ENCODE measurements at regions not wholly inside any gene's neighbourhood (a gene's known extent, or its start where the extent isn't known, plus 50 kb on each side); places are given as distances from the start of the nearest gene placed in this dataset.
A peak's percentile ranks its signal among the peaks of the same experiment; 100 is the strongest.

DNA sequence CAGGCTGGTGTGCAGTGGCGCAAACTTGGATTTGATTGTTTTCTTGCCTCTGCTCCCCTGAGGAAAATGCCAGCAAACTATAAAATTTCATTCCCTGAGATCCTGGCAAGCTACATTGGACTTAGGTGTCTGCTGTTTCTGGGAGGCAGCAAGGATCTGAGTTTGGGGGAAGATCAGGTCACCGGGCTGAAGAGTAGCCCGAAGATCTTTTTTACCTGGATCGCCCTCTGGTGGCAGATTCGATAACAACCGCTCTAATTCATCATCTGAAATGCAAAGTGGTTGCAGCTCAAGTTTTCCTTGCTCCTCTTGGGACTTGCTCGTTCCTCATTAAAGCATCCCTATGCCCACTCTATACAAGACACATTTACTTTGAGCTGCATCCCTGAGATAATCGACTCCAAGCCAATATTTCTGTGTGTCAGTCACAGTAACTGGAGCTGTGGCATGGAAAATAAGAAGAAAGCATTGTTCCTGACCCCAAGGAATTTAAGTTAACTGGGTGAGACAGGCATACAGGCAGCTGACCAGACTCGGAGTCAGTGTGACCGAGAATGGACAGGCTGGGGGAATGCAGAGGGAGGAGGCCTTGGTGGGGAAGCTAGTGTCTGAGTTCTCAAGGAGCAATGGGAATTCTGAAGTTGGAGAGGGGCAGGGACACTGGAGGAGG lies 131.8 kb upstream of the PROKR2 start:
- no peaks in the 10 kb centered on the region for H3F3A ChIP-seq (replicated peaks; ENCODE audit: insufficient read depth)
- H3K9ac ChIP-seq = no peak overlapping the region
- H3K79me2 ChIP-seq (ENCODE audit: insufficient read depth) = no peaks in the 10 kb centered on the region
- ChIA-PET POLR2A (interaction anchor here (1.2 to 1.6 kb wide), 2 partner anchors 32 to 243 kb away, joined by 4 to 6 read pairs; no protein-coding TSS in a partner anchor), CTCF (interaction anchor here (0.6 to 8.6 kb wide), 49 partner anchors 8 to 445 kb away, joined by 3 to 260 read pairs (median 5); partner anchors contain the start of genes CDS2, PCNA and PROKR2)
- H3K4me2 ChIP-seq = no peak overlapping the region
- peak overlapping the region in 1 of 2 experiments; percentile 86; a peak in 2 of 4 replicates for H3K27ac ChIP-seq (ENCODE audit: low read depth in 2 of 2, low read length in 1 of 2)
- no peak overlapping the region for H2AFZ ChIP-seq (ENCODE audit: low read depth)
- TF ChIP-seq TEAD4 (IDR thresholded peaks at IDR 0.05; ENCODE audit: borderline replicate concordance, insufficient read depth) (no peak), FOSL2 (IDR thresholded peaks at IDR 0.05; ENCODE audit: borderline replicate concordance, low read depth) (no peak), GATA2 (CRISPR knock-in tag; IDR thresholded peaks at IDR 0.05) (no peak), MAX (IDR thresholded peaks at IDR 0.05; ENCODE audit: low read depth) (no peak), SIN3A (IDR thresholded peaks at IDR 0.05; ENCODE audit: borderline replicate concordance, low read depth, low read length) (no peak), EZH2phosphoT487 (IDR thresholded peaks at IDR 0.05; ENCODE audit: borderline replicate concordance, low read depth) (no peak), RAD21 (IDR thresholded peaks at IDR 0.05; ENCODE audit: low read length) (peak; percentile 90), REST (IDR thresholded peaks at IDR 0.05; ENCODE audit: low read depth, low read length) (no peak), RXRA (IDR thresholded peaks at IDR 0.05; ENCODE audit: borderline replicate concordance, low read depth) (no peak), TCF12 (IDR thresholded peaks at IDR 0.05) (no peak), NFIC (IDR thresholded peaks at IDR 0.05; ENCODE audit: borderline replicate concordance) (no peak), CHD2 (IDR thresholded peaks at IDR 0.05; ENCODE audit: low read length, partially characterized antibody) (no peak), PBX3 (IDR thresholded peaks at IDR 0.05) (no peak), SMC3 (IDR thresholded peaks at IDR 0.05; ENCODE audit: low read depth, low read length) (peak; percentile 86), RFX5 (IDR thresholded peaks at IDR 0.05; ENCODE audit: low read length) (no peak), CTCF (IDR thresholded peaks at IDR 0.05) (peak; percentile 76), ZBTB33 (IDR thresholded peaks at IDR 0.05; ENCODE audit: borderline replicate concordance, low read depth) (no peak), NRF1 (IDR thresholded peaks at IDR 0.05; ENCODE audit: low read depth, low read length) (no peak), MEF2A (IDR thresholded peaks at IDR 0.05; ENCODE audit: borderline replicate concordance, low read depth) (no peak), USF2 (IDR thresholded peaks at IDR 0.05; ENCODE audit: borderline replicate concordance, low read depth, low read length) (no peak)
- WGBS (ENCODE audit: low lambda C conversion rate) = 10% methylated on average over 10 of the region's 10 CpGs
- H3K4me1 ChIP-seq (ENCODE audit: control insufficient read depth in 1 of 2, insufficient read depth in 2 of 2, low read depth in 1 of 2, low read length in 1 of 2) = peaks cover 0 to 15% of the 10 kb centered on the region in 2 experiments; a peak in 2 of 4 replicates
- H3K4me3 ChIP-seq (ENCODE audit: low read depth in 2 of 2, low read length in 1 of 2) = peak overlapping the region in 1 of 2 experiments; percentile 21; a peak in 1 of 4 replicates
- DNase-seq = peak; percentile 81
- no peaks in the 10 kb centered on the region for H3K9me2 ChIP-seq
- H3K27me3 ChIP-seq (ENCODE audit: insufficient read depth) = no peaks in the 10 kb centered on the region
- no peaks in the 10 kb centered on the region for H4K20me1 ChIP-seq (ENCODE audit: insufficient read depth)
- H3K36me3 ChIP-seq (replicated peaks in 1 of 2; ENCODE audit: control insufficient read depth in 1 of 2, insufficient read depth in 2 of 2, low read length in 1 of 2) = no peaks in the 10 kb centered on the region
- H3K9me3 ChIP-seq = no peaks in the 10 kb centered on the region

All from SK-N-SH (cell line).